PC-9 (cell line): ENCODE measurements at regions not wholly inside any gene's neighbourhood (a gene's known extent, or its start where the extent isn't known, plus 50 kb on each side); places are given as distances from the start of the nearest gene placed in this dataset.

Experiments used
- CTCF ChIP-seq: fragments of 200-600 bp; sonication (generic); conservative IDR thresholded peaks from 2 replicates; pipeline ENCODE4 v1.6.1; 2017; ENCODE audit warnings: mixed run types, antibody characterized with exemption, mild to moderate bottlenecking, moderate library complexity
- EZH2 ChIP-seq: fragments of 200-600 bp; sonication (generic); IDR thresholded peaks from 2 replicates; pipeline ENCODE4 v1.8.0; 2017; ENCODE audit warnings: antibody characterized with exemption, low read depth

- TF ChIP-seq CTCF: no peak
- no peak for TF ChIP-seq EZH2
Observed at GRCh38 chr13:66077132-66077689, 1152.9 kb downstream of the PCDH9 start.
